Astrocyte (in vitro differentiated cells and primary cell): ENCODE measurements at regions not wholly inside any gene's neighbourhood (a gene's known extent, or its start where the extent isn't known, plus 50 kb on each side); places are given as distances from the start of the nearest gene placed in this dataset.
"Not testable (repeated sequence)": the region's sequence is repeated elsewhere in the genome, so short reads cannot be mapped to it uniquely, and the experiment has no call there.

Experiments used
- DNase-seq: peaks from one replicate; pipeline ENCODE4 v3.0.0-alpha.2; 2010; ENCODE audit warnings: low read depth
- FAIRE-seq: peaks from 2 replicates; lab custom pipeline; 2011; peaks lifted over from hg19 to GRCh38; lab: Jason Lieb, UNC
- H2AFZ ChIP-seq: 2 replicates; pipeline ENCODE4 v1.6.0; 2012; ENCODE audit warnings: low read depth, low read length, inconsistent platforms
- H3K27ac ChIP-seq: 2 replicates; pipeline ENCODE4 v1.5.1; 2011; ENCODE audit warnings: low read depth, low read length, inconsistent platforms
- H3K27me3 ChIP-seq: 2 replicates; pipeline ENCODE4 v1.6.0; 2011; ENCODE audit warnings: low read length, inconsistent platforms; ENCODE audit not compliant: insufficient read depth
- H3K36me3 ChIP-seq: 2 replicates; pipeline ENCODE4 v1.5.1; 2011; ENCODE audit warnings: low read length, inconsistent platforms; ENCODE audit not compliant: insufficient read depth
- H3K4me1 ChIP-seq: 2 replicates; pipeline ENCODE4 v1.5.1; 2011; ENCODE audit warnings: low read length, inconsistent platforms; ENCODE audit not compliant: insufficient read depth
- H3K4me2 ChIP-seq: 2 replicates; pipeline ENCODE4 v1.6.0; 2012; ENCODE audit warnings: low read length, inconsistent platforms
- H3K4me3 ChIP-seq: 2 replicates; pipeline ENCODE4 v1.5.1; 2011; ENCODE audit warnings: low read depth, mild to moderate bottlenecking, low read length, inconsistent platforms; ENCODE audit not compliant: insufficient read depth
- H3K79me2 ChIP-seq: 2 replicates; pipeline ENCODE4 v1.6.0; 2012; ENCODE audit warnings: mild to moderate bottlenecking, low read length, inconsistent platforms; ENCODE audit not compliant: insufficient read depth
- H3K9ac ChIP-seq: 2 replicates; pipeline ENCODE4 v1.6.0; 2012; ENCODE audit warnings: mild to moderate bottlenecking, low read length, inconsistent platforms
- H3K9me3 ChIP-seq: 2 replicates; pipeline ENCODE4 v1.5.1; 2012; ENCODE audit warnings: low read depth, mild to moderate bottlenecking, low read length, inconsistent platforms; ENCODE audit not compliant: insufficient read depth
- H4K20me1 ChIP-seq: 2 replicates; pipeline ENCODE4 v1.6.0; 2012; ENCODE audit warnings: low read length, inconsistent platforms; ENCODE audit not compliant: insufficient read depth
- H3K27ac Mint-ChIP-seq: one replicate; pipeline ENCODE4 v1.8.0; 2021; ENCODE audit warnings: mild to moderate bottlenecking, mixed read lengths; ENCODE audit not compliant: unreplicated experiment
- H3K27me3 Mint-ChIP-seq: one replicate; pipeline ENCODE4 v1.8.0; 2021; ENCODE audit warnings: low read depth, mixed read lengths; ENCODE audit not compliant: unreplicated experiment
- H3K36me3 Mint-ChIP-seq: one replicate; pipeline ENCODE4 v1.8.0; 2021; ENCODE audit warnings: low read depth, mixed read lengths; ENCODE audit not compliant: unreplicated experiment
- H3K4me1 Mint-ChIP-seq: one replicate; pipeline ENCODE4 v1.8.0; 2021; ENCODE audit warnings: low read depth, mixed read lengths; ENCODE audit not compliant: unreplicated experiment
- H3K4me3 Mint-ChIP-seq: one replicate; pipeline ENCODE4 v1.8.0; 2021; ENCODE audit warnings: mild to moderate bottlenecking, moderate library complexity, mixed read lengths; ENCODE audit not compliant: unreplicated experiment
- H3K9me3 Mint-ChIP-seq: one replicate; pipeline ENCODE4 v1.8.0; 2021; ENCODE audit warnings: mild to moderate bottlenecking, mixed read lengths; ENCODE audit not compliant: unreplicated experiment
- EZH2 ChIP-seq: IDR thresholded peaks from 2 replicates; pipeline ENCODE4 v1.6.1; 2012; ENCODE audit warnings: mild to moderate bottlenecking, low read length, inconsistent platforms; ENCODE audit not compliant: insufficient read depth
- TF ChIP-seq, protein P1 (sequence below): IDR thresholded peaks from 2 replicates; pipeline ENCODE4 v1.5.1; 2011; ENCODE audit warnings: low read depth, mild to moderate bottlenecking, inconsistent platforms, low read length, moderate library complexity; ENCODE audit not compliant: insufficient read depth

DNA sequence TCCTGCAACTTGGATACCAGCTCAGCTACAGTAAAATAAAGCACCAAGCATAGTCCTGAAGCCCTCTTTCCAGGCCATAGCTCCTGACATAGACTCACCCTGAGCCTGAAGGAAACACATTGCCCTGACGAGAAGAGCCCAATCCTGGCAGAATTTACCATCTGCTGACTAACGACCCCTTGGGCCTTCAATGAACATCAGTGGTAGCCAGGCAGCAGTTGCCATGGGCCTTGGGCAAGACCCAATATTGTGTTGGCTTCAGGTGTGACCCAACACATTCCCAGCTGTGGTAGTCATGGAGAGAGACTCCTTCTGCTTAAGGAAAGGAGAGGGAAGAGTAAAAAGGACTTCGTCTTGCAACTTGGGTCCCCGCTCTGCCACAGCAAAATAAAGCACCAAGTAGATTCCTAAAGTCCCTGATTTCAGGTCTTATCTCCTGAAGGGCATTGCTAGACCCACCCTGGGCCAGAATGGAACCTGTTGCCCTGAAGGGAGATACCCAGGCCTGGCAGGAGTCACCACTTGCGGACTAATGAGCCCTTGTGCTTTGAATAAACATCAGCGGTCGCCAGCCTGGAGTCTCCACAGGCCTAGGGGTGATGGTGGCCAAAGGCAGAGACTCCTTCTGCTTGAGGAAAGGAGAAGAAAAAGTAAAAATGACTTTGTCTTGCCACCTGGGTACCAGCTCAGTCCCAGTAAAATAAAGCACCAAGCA lies 902.6 kb downstream of the C4orf33 start:
- H3K27ac Mint-ChIP-seq: no peak overlapping the region
- TF ChIP-seq, protein P1, sequence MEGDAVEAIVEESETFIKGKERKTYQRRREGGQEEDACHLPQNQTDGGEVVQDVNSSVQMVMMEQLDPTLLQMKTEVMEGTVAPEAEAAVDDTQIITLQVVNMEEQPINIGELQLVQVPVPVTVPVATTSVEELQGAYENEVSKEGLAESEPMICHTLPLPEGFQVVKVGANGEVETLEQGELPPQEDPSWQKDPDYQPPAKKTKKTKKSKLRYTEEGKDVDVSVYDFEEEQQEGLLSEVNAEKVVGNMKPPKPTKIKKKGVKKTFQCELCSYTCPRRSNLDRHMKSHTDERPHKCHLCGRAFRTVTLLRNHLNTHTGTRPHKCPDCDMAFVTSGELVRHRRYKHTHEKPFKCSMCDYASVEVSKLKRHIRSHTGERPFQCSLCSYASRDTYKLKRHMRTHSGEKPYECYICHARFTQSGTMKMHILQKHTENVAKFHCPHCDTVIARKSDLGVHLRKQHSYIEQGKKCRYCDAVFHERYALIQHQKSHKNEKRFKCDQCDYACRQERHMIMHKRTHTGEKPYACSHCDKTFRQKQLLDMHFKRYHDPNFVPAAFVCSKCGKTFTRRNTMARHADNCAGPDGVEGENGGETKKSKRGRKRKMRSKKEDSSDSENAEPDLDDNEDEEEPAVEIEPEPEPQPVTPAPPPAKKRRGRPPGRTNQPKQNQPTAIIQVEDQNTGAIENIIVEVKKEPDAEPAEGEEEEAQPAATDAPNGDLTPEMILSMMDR: no peak
- no peak for TF ChIP-seq EZH2
- H3K27me3 Mint-ChIP-seq: no peaks in the 10 kb centered on the region
- Histone ChIP-seq H3K4me2 (no peak overlapping the region), H3K36me3 (no peaks in the 10 kb centered on the region), H4K20me1 (no peaks in the 10 kb centered on the region), H3K4me1 (no peaks in the 10 kb centered on the region), H3K27me3 (no peaks in the 10 kb centered on the region), H3K79me2 (no peaks in the 10 kb centered on the region), H3K27ac (no peak overlapping the region), H3K9ac (no peak overlapping the region), H2AFZ (no peak overlapping the region), H3K9me3 (no peaks in the 10 kb centered on the region), H3K4me3 (no peak overlapping the region)
- no peaks in the 10 kb centered on the region for H3K4me1 Mint-ChIP-seq
- no peaks in the 10 kb centered on the region for H3K9me3 Mint-ChIP-seq
- FAIRE-seq: no peak
- H3K36me3 Mint-ChIP-seq: no peaks in the 10 kb centered on the region
- no peak overlapping the region for H3K4me3 Mint-ChIP-seq
- DNase-seq: no peak

DNA sequence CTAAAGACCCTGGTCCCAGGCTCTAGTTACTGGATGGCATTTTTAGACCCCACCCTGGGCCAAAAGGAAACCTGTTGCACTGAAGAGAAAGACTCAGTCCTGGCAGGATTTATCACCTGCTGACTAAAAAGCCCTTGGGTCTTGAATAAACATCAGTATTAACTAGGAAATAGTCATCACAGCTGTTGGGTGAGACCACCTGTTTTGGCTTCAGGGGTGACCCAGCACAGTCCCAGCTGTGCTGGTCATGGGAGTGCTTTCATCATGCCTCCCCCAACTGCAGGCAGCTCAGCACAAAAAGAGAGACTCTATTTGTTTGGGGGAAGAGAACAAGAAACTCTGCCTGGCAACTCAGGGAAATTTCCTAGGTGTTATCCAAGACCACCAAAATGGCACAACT lies 903.2 kb downstream of the C4orf33 start:
- H3K27me3 ChIP-seq: no peaks in the 10 kb centered on the region
- Mint-ChIP-seq H3K4me3 (no peak overlapping the region), H3K36me3 (no peaks in the 10 kb centered on the region), H3K27me3 (no peaks in the 10 kb centered on the region), H3K4me1 (no peaks in the 10 kb centered on the region), H3K9me3 (no peaks in the 10 kb centered on the region), H3K27ac (no peak overlapping the region)
- TF ChIP-seq, protein P1: no peak
- TF ChIP-seq EZH2: no peak
- H3K79me2 ChIP-seq: no peaks in the 10 kb centered on the region
- no peak overlapping the region for H3K4me2 ChIP-seq
- no peaks in the 10 kb centered on the region for H3K4me1 ChIP-seq
- no peak overlapping the region for H3K4me3 ChIP-seq
- DNase-seq (no peak), FAIRE-seq (no peak)
- no peak overlapping the region for H3K27ac ChIP-seq
- H2AFZ ChIP-seq: no peak overlapping the region
- no peaks in the 10 kb centered on the region for H3K36me3 ChIP-seq
- H3K9ac ChIP-seq: no peak overlapping the region
- H3K9me3 ChIP-seq: no peaks in the 10 kb centered on the region
- H4K20me1 ChIP-seq: no peaks in the 10 kb centered on the region

DNA sequence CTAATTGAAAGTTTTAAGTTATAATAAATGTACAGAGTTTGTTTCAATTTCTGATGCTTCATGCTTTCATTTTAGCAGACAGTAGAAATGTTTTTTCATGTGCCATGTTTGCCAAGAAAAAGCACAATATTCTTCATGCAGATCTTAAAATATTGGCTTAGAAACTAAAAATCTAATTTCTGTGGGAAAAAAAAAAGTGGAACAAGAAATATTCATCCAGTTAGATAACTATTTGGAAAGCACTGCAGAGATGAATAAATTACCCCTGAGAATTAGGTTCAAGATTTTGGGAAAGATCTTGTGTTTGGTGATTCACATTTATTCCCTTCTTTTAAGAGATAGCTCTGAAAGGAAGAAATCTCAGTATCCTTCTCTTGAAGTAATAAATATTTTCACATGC lies 912.5 kb downstream of the C4orf33 start:
- TF ChIP-seq EZH2: no peak
- TF ChIP-seq, protein P1: no peak
- H3K9me3 Mint-ChIP-seq: peaks cover 3% of the 10 kb centered on the region
- H3K36me3 Mint-ChIP-seq: no peaks in the 10 kb centered on the region
- Histone ChIP-seq H2AFZ (no peak overlapping the region), H3K4me2 (no peak overlapping the region), H3K4me1 (no peaks in the 10 kb centered on the region), H3K36me3 (no peaks in the 10 kb centered on the region), H3K27ac (no peak overlapping the region), H4K20me1 (no peaks in the 10 kb centered on the region), H3K79me2 (no peaks in the 10 kb centered on the region), H3K4me3 (no peak overlapping the region), H3K9ac (no peak overlapping the region), H3K9me3 (no peaks in the 10 kb centered on the region), H3K27me3 (no peaks in the 10 kb centered on the region)
- H3K27me3 Mint-ChIP-seq: no peaks in the 10 kb centered on the region
- no peak overlapping the region for H3K27ac Mint-ChIP-seq
- no peak for DNase-seq
- FAIRE-seq: no peak
- no peaks in the 10 kb centered on the region for H3K4me1 Mint-ChIP-seq
- no peak overlapping the region for H3K4me3 Mint-ChIP-seq

DNA sequence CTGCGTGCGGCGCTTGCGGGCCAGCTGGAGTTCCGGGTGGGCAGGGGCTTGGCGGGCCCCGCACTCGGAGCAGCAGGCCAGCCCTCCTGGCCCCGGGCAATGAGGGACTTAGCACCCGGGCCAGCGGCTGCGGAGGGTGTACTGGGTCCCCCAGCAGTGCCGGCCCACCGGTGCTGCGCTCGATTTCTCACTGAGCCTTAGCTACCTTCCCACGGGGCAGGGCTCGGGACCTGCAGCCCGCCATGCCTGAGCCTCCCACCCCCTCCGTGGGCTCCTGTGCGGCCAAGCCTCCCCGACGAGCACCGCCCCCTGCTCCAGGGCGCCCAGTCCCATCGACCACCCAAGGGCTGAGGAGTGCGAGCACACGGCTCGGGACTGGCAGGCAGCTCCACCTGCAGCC lies 916.9 kb downstream of the C4orf33 start:
- H3K9ac ChIP-seq, H3K4me2 ChIP-seq, H3K36me3 Mint-ChIP-seq, H3K27ac ChIP-seq, H3K9me3 ChIP-seq, H3K79me2 ChIP-seq, H3K36me3 ChIP-seq, DNase-seq, H2AFZ ChIP-seq, H3K4me3 Mint-ChIP-seq, H3K4me1 ChIP-seq, H3K4me1 Mint-ChIP-seq, FAIRE-seq, H3K4me3 ChIP-seq, H3K9me3 Mint-ChIP-seq, H3K27me3 ChIP-seq, H4K20me1 ChIP-seq, H3K27me3 Mint-ChIP-seq, H3K27ac Mint-ChIP-seq: not testable (repeated sequence)
